Renal cortical epithelial cell (primary cell): ENCODE measurements at regions not wholly inside any gene's neighbourhood (a gene's known extent, or its start where the extent isn't known, plus 50 kb on each side); places are given as distances from the start of the nearest gene placed in this dataset.

Experiments used
- DNase-seq: peaks from one replicate; pipeline ENCODE4 v3.0.0-alpha.2; 2011; ENCODE audit warnings: low read depth

GRCh38 chr11:112784323-112785073 lies 176.7 kb upstream of the NCAM1 start:
- peak; percentile 47 for DNase-seq

DNA sequence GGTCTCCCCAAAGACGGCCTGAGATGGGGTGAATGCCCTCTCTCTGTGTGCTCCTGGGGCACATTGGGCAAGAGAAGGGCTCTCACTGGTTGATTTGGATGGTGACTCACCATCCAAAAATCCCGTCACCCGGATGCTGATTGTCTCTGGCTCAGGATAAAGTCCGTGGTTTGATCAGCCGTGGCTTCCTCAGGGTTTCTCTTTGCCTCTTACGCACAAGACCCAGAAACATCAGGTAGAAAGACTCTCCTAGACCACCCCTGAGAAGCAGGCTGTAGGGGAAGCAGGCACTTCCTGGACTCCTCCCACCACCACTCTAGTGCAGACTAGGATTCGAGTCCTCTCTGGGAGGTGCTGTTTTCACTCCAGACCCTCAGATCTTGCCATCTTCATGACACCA lies 176.1 kb upstream of the NCAM1 start:
- DNase-seq = no peak

GRCh38 chr11:112785719-112786118 lies 175.5 kb upstream of the NCAM1 start:
- DNase-seq = no peak

GRCh38 chr11:112786196-112786595 lies 175.0 kb upstream of the NCAM1 start:
- no peak for DNase-seq

DNA sequence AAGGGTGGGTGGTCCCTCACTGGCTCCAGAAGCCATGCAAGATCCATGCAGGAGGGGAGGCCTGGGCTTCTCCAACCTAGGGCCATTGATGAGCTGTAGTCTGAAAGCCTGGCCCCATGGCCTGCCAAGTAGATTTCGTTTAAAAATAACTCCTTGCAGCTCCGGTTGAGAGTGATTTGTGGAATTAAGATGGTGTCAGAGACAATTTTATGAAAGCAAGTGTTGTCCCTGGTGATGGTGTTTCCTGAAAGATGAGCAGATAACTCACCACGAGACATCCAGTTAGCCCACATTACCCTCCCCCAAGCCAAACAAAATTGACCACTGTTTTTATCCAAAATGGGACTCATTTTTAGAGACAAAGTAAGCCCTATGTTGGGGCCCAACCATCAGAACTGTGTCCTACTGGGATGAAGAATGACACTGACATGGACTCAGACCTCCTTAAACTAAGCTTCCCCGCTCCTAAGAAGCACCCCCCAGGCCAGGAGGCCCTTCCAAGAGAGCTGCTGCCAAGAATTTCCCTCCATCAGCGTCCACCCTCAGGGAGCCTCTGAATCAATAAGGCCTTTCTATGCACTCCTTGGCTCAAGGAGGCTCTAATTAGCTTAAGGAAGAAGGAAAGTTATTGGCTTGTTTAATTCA lies 174.2 kb upstream of the NCAM1 start:
- DNase-seq = no peak

GRCh38 chr11:112789481-112789880 lies 171.7 kb upstream of the NCAM1 start:
- no peak for DNase-seq

GRCh38 chr11:112790286-112790685 lies 170.9 kb upstream of the NCAM1 start:
- DNase-seq = no peak

GRCh38 chr11:112792070-112792469 lies 169.2 kb upstream of the NCAM1 start:
- DNase-seq = no peak

GRCh38 chr11:112793416-112793815 lies 167.8 kb upstream of the NCAM1 start:
- DNase-seq = no peak

DNA sequence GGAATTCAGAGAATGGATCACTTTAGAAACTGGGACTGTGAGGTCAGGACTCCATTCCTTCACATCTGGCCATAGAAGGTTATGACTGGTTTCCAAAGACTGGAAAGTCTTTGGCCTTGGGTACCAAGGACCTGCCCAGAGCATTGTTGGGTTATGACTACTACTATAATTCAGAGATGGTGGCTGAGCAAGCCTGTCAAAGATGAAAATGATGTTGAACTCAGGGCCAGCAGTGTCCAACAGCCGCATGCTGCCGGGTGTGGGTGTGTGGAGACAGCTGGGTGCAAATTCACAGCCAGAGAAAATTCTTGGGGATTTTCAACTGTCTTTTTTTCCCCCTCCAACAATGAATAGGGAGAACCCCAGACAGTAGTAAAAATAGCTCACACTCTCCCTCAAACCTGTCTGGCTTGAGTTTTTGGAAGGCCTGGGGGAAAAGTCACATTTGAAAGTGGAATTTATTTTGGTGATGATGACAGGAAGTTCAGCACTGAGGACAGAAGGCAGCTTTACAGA lies 166.8 kb upstream of the NCAM1 start:
- no peak for DNase-seq

DNA sequence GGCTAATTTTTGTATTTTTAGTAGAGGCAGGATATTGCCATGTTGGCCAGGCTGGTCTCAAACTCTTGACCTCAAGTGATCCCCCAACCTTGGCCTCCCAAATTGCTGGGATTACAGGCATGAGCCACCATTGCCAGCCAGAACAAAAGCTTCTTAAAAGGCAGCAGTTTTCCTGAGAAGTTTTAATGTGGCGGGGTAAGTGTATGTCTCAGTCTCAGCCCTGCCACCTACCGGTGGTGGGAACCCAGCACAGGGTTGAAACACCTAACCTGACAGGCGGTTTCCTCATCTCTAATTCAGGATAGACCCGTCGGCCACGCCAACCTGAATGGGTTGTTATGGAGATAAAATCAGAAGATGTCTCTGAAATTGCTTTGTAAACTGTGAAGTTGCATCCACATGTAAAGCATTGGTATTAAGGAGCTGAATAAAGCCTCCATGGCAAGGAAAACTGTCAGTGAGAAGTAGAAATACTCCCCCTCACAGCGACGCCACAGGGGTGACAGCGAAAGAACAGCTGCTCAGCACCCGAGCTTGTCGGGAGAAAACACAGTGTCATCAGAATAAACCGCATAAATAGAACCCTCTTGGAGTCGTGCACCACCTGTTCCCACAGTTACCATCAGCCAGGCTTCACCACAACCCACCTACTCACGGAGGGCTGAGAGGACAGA lies 165.9 kb upstream of the NCAM1 start:
- DNase-seq = peak; percentile 21

GRCh38 chr11:112795911-112796649 lies 165.1 kb upstream of the NCAM1 start:
- peak; percentile 67 for DNase-seq

DNA sequence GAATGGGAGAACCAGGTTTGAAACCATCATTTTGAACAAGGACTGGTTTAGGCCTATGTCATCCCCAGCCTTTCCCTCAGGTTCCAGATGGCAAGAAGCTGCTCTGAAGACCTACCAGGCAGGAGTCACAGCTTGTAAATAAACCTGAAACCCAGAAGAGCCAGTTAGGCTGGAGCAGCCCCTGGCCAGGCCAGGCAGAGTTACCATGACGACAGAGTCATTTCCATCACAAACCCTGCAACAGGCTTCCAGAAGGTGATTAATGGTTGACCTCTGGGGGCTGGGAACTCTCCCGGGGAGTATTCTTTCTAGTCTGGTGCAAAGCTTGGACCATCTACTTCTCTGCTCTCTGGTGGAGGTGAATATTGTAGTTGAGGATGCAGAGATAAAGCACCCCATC lies 164.1 kb upstream of the NCAM1 start:
- DNase-seq = peak; percentile 36

DNA sequence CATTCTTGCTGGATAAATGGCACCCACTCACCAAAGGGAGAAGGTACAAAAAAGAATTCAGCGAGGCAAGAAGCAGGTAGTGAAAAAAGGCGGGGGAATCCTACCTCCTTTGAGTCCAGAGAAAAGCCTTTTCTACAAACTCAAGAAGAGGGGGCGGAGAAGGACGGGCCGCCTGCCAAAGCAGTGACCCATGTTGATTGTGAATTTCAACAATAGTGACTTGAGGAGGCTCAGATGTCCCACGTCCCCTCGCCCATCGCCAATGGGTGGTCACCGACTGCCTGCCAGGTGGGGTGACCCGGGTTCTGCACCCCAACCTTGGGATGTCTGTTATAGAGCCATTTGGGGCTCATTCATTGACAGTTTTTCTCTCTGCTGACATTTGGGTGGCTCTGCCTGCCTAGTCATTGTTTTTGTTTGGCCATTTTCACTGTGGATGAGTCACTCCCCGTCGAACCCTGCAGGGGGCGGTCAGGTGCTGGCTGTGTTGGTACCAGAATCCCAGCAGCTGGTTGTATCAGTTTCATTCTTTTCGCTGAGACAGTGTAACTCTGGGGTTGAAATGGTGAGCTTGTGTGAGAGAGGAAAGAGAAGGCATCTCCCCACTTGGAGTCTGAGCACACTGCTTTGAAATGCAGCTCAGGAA lies 163.4 kb upstream of the NCAM1 start:
- DNase-seq = peak; percentile 13

DNA sequence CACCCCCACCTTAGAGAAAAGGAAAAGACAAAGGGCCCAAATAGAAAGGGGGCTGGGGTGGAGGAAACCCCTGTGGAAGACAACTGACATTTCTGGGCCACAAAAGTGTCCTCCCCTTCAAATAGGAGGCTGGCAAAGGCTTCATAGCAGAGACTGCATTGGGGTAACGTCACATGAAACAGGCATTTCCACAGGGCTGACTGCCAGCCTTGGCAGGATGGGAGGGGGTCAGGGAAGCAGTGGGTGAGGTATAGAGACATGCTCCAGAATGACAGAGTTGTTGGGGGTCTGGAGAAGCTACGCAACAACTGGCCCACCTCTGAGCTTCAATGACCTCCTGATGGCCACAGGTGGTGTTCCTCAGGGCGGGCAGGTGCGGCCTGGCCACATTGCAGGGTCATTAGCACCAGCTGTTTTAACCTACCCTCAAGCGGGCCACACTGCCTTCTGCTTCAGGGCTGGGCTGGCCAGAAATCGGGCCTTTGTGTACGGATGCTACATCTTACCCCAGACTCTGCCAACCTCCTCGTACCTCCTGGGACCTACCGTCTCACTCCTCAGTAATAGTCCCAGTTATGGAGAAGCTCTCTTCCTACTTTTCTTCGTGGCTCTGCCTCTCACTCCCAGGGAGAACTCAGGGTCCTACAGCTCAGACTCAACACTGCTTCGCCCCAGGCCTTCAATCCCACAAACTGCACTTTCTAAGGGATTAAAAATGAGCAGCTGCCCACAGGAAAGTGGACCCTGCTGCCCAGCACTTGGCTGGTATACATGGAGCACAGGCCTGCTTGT lies 160.0 kb upstream of the NCAM1 start:
- DNase-seq = no peak

DNA sequence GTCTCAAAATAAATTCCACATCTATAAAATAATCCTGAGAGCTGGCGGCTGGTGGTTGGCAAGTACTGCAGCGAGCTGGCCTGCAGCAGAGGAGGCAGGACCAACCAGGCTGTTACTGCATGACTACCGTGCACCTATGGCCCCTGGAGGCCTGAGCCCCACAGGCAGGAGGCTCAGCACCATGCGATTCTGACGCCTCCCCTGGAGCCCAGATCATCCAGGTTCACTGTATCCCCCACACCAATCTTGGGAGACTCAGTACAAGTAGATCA lies 159.5 kb upstream of the NCAM1 start:
- no peak for DNase-seq

- DNase-seq = no peak
These were observed 155.6 kb upstream of the NCAM1 start for GRCh38 chr11:112805658-112806057.

- DNase-seq = no peak
These were observed 155.0 kb upstream of the NCAM1 start for GRCh38 chr11:112806256-112806655.

DNA sequence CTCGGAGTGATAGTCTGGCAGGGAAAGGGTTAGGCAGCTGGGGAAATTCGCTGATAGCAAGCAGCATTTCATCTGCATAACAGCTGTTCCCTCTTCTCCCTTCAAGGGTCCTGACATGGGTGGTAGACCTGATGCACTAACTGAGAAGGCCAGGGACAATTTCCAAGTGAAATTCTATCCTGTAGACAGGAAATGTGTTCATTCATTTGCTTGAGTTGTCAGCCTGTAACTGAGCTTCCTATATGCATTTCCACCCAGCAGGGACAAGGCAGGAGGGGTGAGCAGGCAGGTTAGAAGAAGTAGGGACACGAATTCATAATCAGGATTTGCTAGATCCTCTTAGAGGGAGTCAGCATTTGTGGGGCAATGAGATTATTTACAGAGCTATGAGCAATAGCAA lies 154.3 kb upstream of the NCAM1 start:
- no peak for DNase-seq

- no peak for DNase-seq
These were observed 151.8 kb upstream of the NCAM1 start for GRCh38 chr11:112809429-112809828.

DNA sequence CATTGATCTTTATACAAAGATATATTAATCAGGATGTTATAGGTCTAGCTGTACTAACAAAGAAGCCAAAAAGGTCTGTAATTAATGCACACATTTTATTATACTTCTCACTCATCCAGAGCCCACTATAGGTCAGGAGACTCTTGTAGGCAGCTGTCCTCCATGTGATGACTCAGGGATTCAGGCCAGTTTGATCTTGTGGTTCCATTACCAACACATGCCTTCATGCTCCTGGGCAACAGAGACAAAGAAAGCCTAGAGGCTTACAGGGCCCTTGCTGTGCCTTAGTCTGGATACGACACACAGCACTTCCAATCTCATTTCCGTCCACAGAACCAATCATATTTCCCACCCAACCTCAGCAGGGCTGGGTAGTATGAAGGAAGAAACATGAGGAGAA lies 150.3 kb upstream of the NCAM1 start:
- DNase-seq = no peak
